ENCODE measurements at regions not wholly inside any gene's neighbourhood (a gene's known extent, or its start where the extent isn't known, plus 50 kb on each side); places are given as distances from the start of the nearest gene placed in this dataset.

DNA sequence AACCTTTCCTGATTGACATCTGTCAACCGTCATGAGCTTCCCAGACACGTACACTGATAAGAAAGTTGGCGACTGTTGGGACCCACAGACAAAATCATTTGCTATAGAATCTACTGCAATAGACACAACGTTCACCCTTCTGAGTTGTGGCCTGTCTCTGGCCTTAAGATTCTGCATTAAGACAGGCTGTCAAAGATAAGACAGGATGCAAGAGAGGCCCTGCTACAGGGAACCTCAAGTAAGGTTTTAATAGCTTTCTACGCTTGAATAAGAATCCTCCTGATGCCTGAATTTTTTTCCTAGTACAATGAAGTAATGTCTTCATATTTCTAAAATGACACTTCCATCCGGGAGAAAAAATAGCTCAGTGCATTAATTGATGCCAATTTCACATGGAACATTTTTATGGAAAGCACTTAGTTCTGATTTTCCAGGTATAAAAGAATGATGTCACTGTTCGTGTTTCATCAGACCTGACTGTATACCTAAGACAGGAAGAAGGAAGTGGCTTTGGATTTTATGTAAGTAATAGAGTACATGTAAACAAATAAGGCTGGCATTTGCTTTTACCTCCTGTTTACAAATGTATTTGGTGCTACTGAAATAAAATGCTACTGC, 275.2 kb upstream of the GPC6 start:
- Histone ChIP-seq H3K4me2 (ENCODE audit: low read length) (no peak overlapping the region), H3K27ac (ENCODE audit: low read length) (no peak overlapping the region), H3K4me1 (ENCODE audit: low read length) (no peaks in the 10 kb centered on the region), H3K4me3 (ENCODE audit: low read length) (no peak overlapping the region), H3K9me3 (ENCODE audit: insufficient read depth, low read length) (no peaks in the 10 kb centered on the region; the same call in 1 of the 2 replicates), H3K9ac (ENCODE audit: low read length) (no peak overlapping the region), H2AFZ (ENCODE audit: low read depth, low read length) (no peak overlapping the region), H3K79me2 (ENCODE audit: low read length) (no peaks in the 10 kb centered on the region), H3K27me3 (ENCODE audit: low read depth, low read length) (no peaks in the 10 kb centered on the region), H3K36me3 (replicated peaks; ENCODE audit: low read depth, low read length) (no peaks in the 10 kb centered on the region), H4K20me1 (ENCODE audit: insufficient read depth, low read length) (no peaks in the 10 kb centered on the region)
- TF ChIP-seq EZH2phosphoT487 (IDR thresholded peaks at IDR 0.05; ENCODE audit: low read depth): no peak
- TF ChIP-seq, protein P1, sequence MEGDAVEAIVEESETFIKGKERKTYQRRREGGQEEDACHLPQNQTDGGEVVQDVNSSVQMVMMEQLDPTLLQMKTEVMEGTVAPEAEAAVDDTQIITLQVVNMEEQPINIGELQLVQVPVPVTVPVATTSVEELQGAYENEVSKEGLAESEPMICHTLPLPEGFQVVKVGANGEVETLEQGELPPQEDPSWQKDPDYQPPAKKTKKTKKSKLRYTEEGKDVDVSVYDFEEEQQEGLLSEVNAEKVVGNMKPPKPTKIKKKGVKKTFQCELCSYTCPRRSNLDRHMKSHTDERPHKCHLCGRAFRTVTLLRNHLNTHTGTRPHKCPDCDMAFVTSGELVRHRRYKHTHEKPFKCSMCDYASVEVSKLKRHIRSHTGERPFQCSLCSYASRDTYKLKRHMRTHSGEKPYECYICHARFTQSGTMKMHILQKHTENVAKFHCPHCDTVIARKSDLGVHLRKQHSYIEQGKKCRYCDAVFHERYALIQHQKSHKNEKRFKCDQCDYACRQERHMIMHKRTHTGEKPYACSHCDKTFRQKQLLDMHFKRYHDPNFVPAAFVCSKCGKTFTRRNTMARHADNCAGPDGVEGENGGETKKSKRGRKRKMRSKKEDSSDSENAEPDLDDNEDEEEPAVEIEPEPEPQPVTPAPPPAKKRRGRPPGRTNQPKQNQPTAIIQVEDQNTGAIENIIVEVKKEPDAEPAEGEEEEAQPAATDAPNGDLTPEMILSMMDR (IDR thresholded peaks at IDR 0.05; ENCODE audit: low read depth, low read length): no peak

- Histone ChIP-seq H3K79me2 (ENCODE audit: low read length) (no peaks in the 10 kb centered on the region), H3K36me3 (replicated peaks; ENCODE audit: low read depth, low read length) (no peaks in the 10 kb centered on the region), H3K27me3 (ENCODE audit: low read depth, low read length) (no peaks in the 10 kb centered on the region), H3K4me2 (ENCODE audit: low read length) (no peak overlapping the region), H3K9me3 (ENCODE audit: insufficient read depth, low read length) (no peaks in the 10 kb centered on the region; the same call in 1 of the 2 replicates), H3K4me1 (ENCODE audit: low read length) (no peaks in the 10 kb centered on the region), H3K27ac (ENCODE audit: low read length) (no peak overlapping the region), H4K20me1 (ENCODE audit: insufficient read depth, low read length) (no peaks in the 10 kb centered on the region), H2AFZ (ENCODE audit: low read depth, low read length) (no peak overlapping the region), H3K4me3 (ENCODE audit: low read length) (no peak overlapping the region), H3K9ac (ENCODE audit: low read length) (no peak overlapping the region)
- TF ChIP-seq, protein P1 (IDR thresholded peaks at IDR 0.05; ENCODE audit: low read depth, low read length): no peak
- TF ChIP-seq EZH2phosphoT487 (IDR thresholded peaks at IDR 0.05; ENCODE audit: low read depth): no peak
Measured at GRCh38 chr13:92952161-92952560, 274.4 kb upstream of the GPC6 start.

DNA sequence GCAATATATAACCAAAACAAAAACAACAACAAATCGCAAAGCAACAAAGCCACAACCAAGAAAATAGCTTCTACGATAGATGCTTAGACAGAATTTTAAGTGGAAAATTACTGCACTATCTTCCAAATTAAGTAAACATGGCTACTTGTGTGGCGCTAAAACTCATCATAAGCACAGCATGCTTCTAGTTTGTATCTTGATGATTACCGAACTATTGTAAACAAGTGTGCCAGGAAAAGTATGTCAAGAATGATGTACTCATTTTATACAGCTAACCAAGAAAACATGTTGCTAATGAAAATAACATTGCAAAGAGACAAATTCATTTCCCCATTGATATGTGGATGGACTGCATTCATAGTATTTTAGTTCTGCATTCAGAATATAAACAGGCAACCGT, 271.9 kb upstream of the GPC6 start:
- H3K27ac ChIP-seq (ENCODE audit: low read length): no peak overlapping the region
- no peaks in the 10 kb centered on the region for H4K20me1 ChIP-seq (ENCODE audit: insufficient read depth, low read length)
- no peak overlapping the region for H2AFZ ChIP-seq (ENCODE audit: low read depth, low read length)
- no peaks in the 10 kb centered on the region for H3K27me3 ChIP-seq (ENCODE audit: low read depth, low read length)
- TF ChIP-seq, protein P1 (IDR thresholded peaks at IDR 0.05; ENCODE audit: low read depth, low read length): no peak
- TF ChIP-seq EZH2phosphoT487 (IDR thresholded peaks at IDR 0.05; ENCODE audit: low read depth): no peak
- no peak overlapping the region for H3K4me2 ChIP-seq (ENCODE audit: low read length)
- no peak overlapping the region for H3K9ac ChIP-seq (ENCODE audit: low read length)
- no peak overlapping the region for H3K4me3 ChIP-seq (ENCODE audit: low read length)
- no peaks in the 10 kb centered on the region; the same call in 1 of the 2 replicates for H3K9me3 ChIP-seq (ENCODE audit: insufficient read depth, low read length)
- no peaks in the 10 kb centered on the region for H3K4me1 ChIP-seq (ENCODE audit: low read length)
- H3K36me3 ChIP-seq (replicated peaks; ENCODE audit: low read depth, low read length): no peaks in the 10 kb centered on the region
- H3K79me2 ChIP-seq (ENCODE audit: low read length): no peaks in the 10 kb centered on the region

DNA sequence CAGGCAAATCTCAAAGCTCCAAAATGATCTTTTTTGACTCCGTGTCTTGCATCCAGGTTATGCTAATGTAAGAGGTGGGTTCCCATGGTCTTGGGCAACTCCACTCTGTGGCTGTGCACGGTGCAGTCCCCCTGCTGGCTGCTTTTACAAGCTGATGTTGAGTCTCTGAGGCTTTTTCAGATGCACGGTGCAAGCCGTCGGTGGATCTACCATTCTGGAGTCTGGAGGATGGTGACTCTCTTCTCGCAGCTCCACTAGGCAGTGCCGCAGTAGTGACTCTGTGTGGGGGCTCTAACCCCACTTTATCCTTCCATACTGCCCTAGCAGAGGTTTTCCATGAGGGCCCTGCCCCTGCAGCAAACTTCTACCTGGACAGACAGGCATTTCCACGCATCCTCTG, 266.8 kb upstream of the GPC6 start:
- Histone ChIP-seq H3K9me3 (ENCODE audit: insufficient read depth, low read length) (no peaks in the 10 kb centered on the region; the same call in 1 of the 2 replicates), H3K9ac (ENCODE audit: low read length) (no peak overlapping the region), H3K27me3 (ENCODE audit: low read depth, low read length) (no peaks in the 10 kb centered on the region), H3K4me3 (ENCODE audit: low read length) (no peak overlapping the region), H3K36me3 (replicated peaks; ENCODE audit: low read depth, low read length) (no peaks in the 10 kb centered on the region), H3K4me1 (ENCODE audit: low read length) (no peaks in the 10 kb centered on the region), H2AFZ (ENCODE audit: low read depth, low read length) (no peak overlapping the region), H3K27ac (ENCODE audit: low read length) (no peak overlapping the region), H3K4me2 (ENCODE audit: low read length) (no peak overlapping the region), H4K20me1 (ENCODE audit: insufficient read depth, low read length) (no peaks in the 10 kb centered on the region), H3K79me2 (ENCODE audit: low read length) (no peaks in the 10 kb centered on the region)
- TF ChIP-seq, protein P1 (IDR thresholded peaks at IDR 0.05; ENCODE audit: low read depth, low read length): no peak
- TF ChIP-seq EZH2phosphoT487 (IDR thresholded peaks at IDR 0.05; ENCODE audit: low read depth): no peak
